ENCODE measurements at regions not wholly inside any gene's neighbourhood (a gene's known extent, or its start where the extent isn't known, plus 50 kb on each side); places are given as distances from the start of the nearest gene placed in this dataset.

- TF ChIP-seq BACH2 (CRISPR knock-in tag; IDR thresholded peaks at IDR 0.05; ENCODE audit: borderline replicate concordance) (no peak), ZFP3 (CRISPR knock-in tag; IDR thresholded peaks at IDR 0.05) (no peak), OSR1 (CRISPR knock-in tag; IDR thresholded peaks at IDR 0.05) (no peak), ZC3H10 (CRISPR knock-in tag; IDR thresholded peaks at IDR 0.05) (no peak), CREB5 (CRISPR knock-in tag; IDR thresholded peaks at IDR 0.05; ENCODE audit: low read depth) (no peak), CSRNP3 (CRISPR knock-in tag; IDR thresholded peaks at IDR 0.05) (no peak), TOX (CRISPR knock-in tag; IDR thresholded peaks at IDR 0.05; ENCODE audit: borderline replicate concordance) (no peak)
- ATAC-seq = no peak
These were observed 404.0 kb upstream of the NFIA start for GRCh38 chr1:60678391-60678790.

GRCh38 chr1:60672449-60672848, 409.9 kb upstream of the NFIA start:
- ATAC-seq = no peak
- TF ChIP-seq TCF4 (CRISPR knock-in tag; IDR thresholded peaks at IDR 0.05; ENCODE audit: borderline replicate concordance) (no peak), ZNF70 (CRISPR knock-in tag; IDR thresholded peaks at IDR 0.05) (no peak), SNAI2 (CRISPR knock-in tag; IDR thresholded peaks at IDR 0.05) (no peak), ZNF8 (CRISPR knock-in tag; IDR thresholded peaks at IDR 0.05) (no peak), ZFP30 (CRISPR knock-in tag; IDR thresholded peaks at IDR 0.05) (no peak), CSDC2 (CRISPR knock-in tag; IDR thresholded peaks at IDR 0.05) (no peak), CREB5 (CRISPR knock-in tag; IDR thresholded peaks at IDR 0.05; ENCODE audit: low read depth) (no peak), BACH2 (CRISPR knock-in tag; IDR thresholded peaks at IDR 0.05; ENCODE audit: borderline replicate concordance) (no peak), PATZ1 (CRISPR knock-in tag; IDR thresholded peaks at IDR 0.05; ENCODE audit: borderline replicate concordance) (no peak), GLIS3 (CRISPR knock-in tag; IDR thresholded peaks at IDR 0.05) (no peak)

- no peak for ATAC-seq
- TF ChIP-seq ISL1 (CRISPR knock-in tag; IDR thresholded peaks at IDR 0.05) (no peak), TCF4 (CRISPR knock-in tag; IDR thresholded peaks at IDR 0.05; ENCODE audit: borderline replicate concordance) (no peak), SNAI2 (CRISPR knock-in tag; IDR thresholded peaks at IDR 0.05) (no peak), OSR1 (CRISPR knock-in tag; IDR thresholded peaks at IDR 0.05) (no peak), PATZ1 (CRISPR knock-in tag; IDR thresholded peaks at IDR 0.05; ENCODE audit: borderline replicate concordance) (no peak), CSDC2 (CRISPR knock-in tag; IDR thresholded peaks at IDR 0.05) (no peak), PPARA (CRISPR knock-in tag; IDR thresholded peaks at IDR 0.05; ENCODE audit: borderline replicate concordance) (no peak), ARNTL (CRISPR knock-in tag; IDR thresholded peaks at IDR 0.05; ENCODE audit: borderline replicate concordance, low read depth) (no peak), ZNF8 (CRISPR knock-in tag; IDR thresholded peaks at IDR 0.05) (no peak)
These were observed 412.1 kb upstream of the NFIA start for GRCh38 chr1:60670302-60670701.

GRCh38 chr1:60668585-60668984, 413.8 kb upstream of the NFIA start:
- no peak for ATAC-seq
- TF ChIP-seq TOX (CRISPR knock-in tag; IDR thresholded peaks at IDR 0.05; ENCODE audit: borderline replicate concordance) (no peak), SNAI2 (CRISPR knock-in tag; IDR thresholded peaks at IDR 0.05) (no peak), ZC3H10 (CRISPR knock-in tag; IDR thresholded peaks at IDR 0.05) (no peak), GLIS3 (CRISPR knock-in tag; IDR thresholded peaks at IDR 0.05) (no peak), PPARA (CRISPR knock-in tag; IDR thresholded peaks at IDR 0.05; ENCODE audit: borderline replicate concordance) (no peak), BACH2 (CRISPR knock-in tag; IDR thresholded peaks at IDR 0.05; ENCODE audit: borderline replicate concordance) (no peak), ESRRG (CRISPR knock-in tag; IDR thresholded peaks at IDR 0.05) (no peak), ZFP30 (CRISPR knock-in tag; IDR thresholded peaks at IDR 0.05) (no peak), ZNF70 (CRISPR knock-in tag; IDR thresholded peaks at IDR 0.05) (no peak), CREB5 (CRISPR knock-in tag; IDR thresholded peaks at IDR 0.05; ENCODE audit: low read depth) (no peak), ZNF8 (CRISPR knock-in tag; IDR thresholded peaks at IDR 0.05) (no peak)
